ENCODE measurements at regions not wholly inside any gene's neighbourhood (a gene's known extent, or its start where the extent isn't known, plus 50 kb on each side); places are given as distances from the start of the nearest gene placed in this dataset.

GRCh38 chr11:45382133-45382878 is 96.2 kb upstream of the SYT13 start:
- no peak for TF ChIP-seq POLR2A (IDR thresholded peaks at IDR 0.05)
- TF ChIP-seq, protein P1, sequence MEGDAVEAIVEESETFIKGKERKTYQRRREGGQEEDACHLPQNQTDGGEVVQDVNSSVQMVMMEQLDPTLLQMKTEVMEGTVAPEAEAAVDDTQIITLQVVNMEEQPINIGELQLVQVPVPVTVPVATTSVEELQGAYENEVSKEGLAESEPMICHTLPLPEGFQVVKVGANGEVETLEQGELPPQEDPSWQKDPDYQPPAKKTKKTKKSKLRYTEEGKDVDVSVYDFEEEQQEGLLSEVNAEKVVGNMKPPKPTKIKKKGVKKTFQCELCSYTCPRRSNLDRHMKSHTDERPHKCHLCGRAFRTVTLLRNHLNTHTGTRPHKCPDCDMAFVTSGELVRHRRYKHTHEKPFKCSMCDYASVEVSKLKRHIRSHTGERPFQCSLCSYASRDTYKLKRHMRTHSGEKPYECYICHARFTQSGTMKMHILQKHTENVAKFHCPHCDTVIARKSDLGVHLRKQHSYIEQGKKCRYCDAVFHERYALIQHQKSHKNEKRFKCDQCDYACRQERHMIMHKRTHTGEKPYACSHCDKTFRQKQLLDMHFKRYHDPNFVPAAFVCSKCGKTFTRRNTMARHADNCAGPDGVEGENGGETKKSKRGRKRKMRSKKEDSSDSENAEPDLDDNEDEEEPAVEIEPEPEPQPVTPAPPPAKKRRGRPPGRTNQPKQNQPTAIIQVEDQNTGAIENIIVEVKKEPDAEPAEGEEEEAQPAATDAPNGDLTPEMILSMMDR (IDR thresholded peaks at IDR 0.05) = no peak
